Neural progenitor cell (in vitro differentiated cells): ENCODE measurements at regions not wholly inside any gene's neighbourhood (a gene's known extent, or its start where the extent isn't known, plus 50 kb on each side); places are given as distances from the start of the nearest gene placed in this dataset.

Experiments used
- EZH2phosphoT487 ChIP-seq: fragments of 200-600 bp; sonication (generic); IDR thresholded peaks from 2 replicates; pipeline ENCODE4 v1.6.1; 2017; ENCODE audit warnings: antibody characterized with exemption
- TF ChIP-seq, protein P1 (sequence below): fragments of 200-600 bp; sonication (generic); IDR thresholded peaks from 2 replicates; pipeline ENCODE4 v1.5.1; 2017; ENCODE audit warnings: antibody characterized with exemption, mild to moderate bottlenecking

DNA sequence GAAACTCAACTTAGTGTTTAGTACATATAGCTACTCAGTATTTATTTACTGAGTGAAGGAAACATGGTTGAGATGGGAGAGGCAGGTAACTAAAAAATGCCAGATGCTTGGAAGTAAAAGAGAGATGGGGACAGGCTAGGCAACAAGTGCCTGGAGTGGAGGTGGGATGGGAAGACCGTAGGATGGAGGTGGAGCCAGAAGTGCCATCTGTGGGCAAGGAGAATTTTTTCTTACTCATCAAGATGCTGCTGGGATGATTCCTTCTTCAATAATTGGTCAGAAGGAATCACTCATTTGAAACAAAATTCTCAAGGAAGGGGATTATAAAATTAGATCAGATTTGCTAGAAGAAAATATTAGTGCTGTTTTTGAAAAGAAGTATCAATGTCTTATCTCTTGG is 72.9 kb downstream of the IFI44 start:
- no peak for TF ChIP-seq EZH2phosphoT487
- TF ChIP-seq, protein P1, sequence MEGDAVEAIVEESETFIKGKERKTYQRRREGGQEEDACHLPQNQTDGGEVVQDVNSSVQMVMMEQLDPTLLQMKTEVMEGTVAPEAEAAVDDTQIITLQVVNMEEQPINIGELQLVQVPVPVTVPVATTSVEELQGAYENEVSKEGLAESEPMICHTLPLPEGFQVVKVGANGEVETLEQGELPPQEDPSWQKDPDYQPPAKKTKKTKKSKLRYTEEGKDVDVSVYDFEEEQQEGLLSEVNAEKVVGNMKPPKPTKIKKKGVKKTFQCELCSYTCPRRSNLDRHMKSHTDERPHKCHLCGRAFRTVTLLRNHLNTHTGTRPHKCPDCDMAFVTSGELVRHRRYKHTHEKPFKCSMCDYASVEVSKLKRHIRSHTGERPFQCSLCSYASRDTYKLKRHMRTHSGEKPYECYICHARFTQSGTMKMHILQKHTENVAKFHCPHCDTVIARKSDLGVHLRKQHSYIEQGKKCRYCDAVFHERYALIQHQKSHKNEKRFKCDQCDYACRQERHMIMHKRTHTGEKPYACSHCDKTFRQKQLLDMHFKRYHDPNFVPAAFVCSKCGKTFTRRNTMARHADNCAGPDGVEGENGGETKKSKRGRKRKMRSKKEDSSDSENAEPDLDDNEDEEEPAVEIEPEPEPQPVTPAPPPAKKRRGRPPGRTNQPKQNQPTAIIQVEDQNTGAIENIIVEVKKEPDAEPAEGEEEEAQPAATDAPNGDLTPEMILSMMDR: no peak
